ENCODE measurements at regions not wholly inside any gene's neighbourhood (a gene's known extent, or its start where the extent isn't known, plus 50 kb on each side); places are given as distances from the start of the nearest gene placed in this dataset.

GRCh38 chr6:43862925-43863324 is 92.9 kb downstream of the VEGFA start:
- in situ Hi-C loops (cut with HindIII; ENCODE audit: low sequenced_read_pairs): no loop called here

GRCh38 chr6:43861212-43861894 is 91.3 kb downstream of the VEGFA start:
- in situ Hi-C loops (cut with HindIII; ENCODE audit: low sequenced_read_pairs): no loop called here

- in situ Hi-C loops (cut with HindIII; ENCODE audit: low sequenced_read_pairs): no loop called here
These were observed 90.3 kb downstream of the VEGFA start for GRCh38 chr6:43860285-43860684.

GRCh38 chr6:43859213-43859612 is 89.2 kb downstream of the VEGFA start:
- in situ Hi-C loops (cut with HindIII; ENCODE audit: low sequenced_read_pairs): no loop called here

- in situ Hi-C loops (cut with HindIII; ENCODE audit: low sequenced_read_pairs): no loop called here
These were observed 88.4 kb downstream of the VEGFA start for GRCh38 chr6:43858161-43859153.

GRCh38 chr6:43856005-43856765 is 86.2 kb downstream of the VEGFA start:
- in situ Hi-C loops (cut with HindIII; ENCODE audit: low sequenced_read_pairs): no loop called here

GRCh38 chr6:43855247-43855646 is 85.2 kb downstream of the VEGFA start:
- in situ Hi-C loops (cut with HindIII; ENCODE audit: low sequenced_read_pairs): no loop called here

GRCh38 chr6:43853066-43853650 is 83.1 kb downstream of the VEGFA start:
- in situ Hi-C loops (cut with HindIII; ENCODE audit: low sequenced_read_pairs): no loop called here

- in situ Hi-C loops (cut with HindIII; ENCODE audit: low sequenced_read_pairs): no loop called here
These were observed 82.4 kb downstream of the VEGFA start for GRCh38 chr6:43852350-43852864.

GRCh38 chr6:43851204-43851865 is 81.3 kb downstream of the VEGFA start:
- in situ Hi-C loops (cut with HindIII; ENCODE audit: low sequenced_read_pairs): no loop called here

GRCh38 chr6:43850314-43851203 is 80.5 kb downstream of the VEGFA start:
- in situ Hi-C loops (cut with HindIII; ENCODE audit: low sequenced_read_pairs): no loop called here

GRCh38 chr6:43849844-43850243 is 79.8 kb downstream of the VEGFA start:
- in situ Hi-C loops (cut with HindIII; ENCODE audit: low sequenced_read_pairs): no loop called here

- in situ Hi-C loops (cut with HindIII; ENCODE audit: low sequenced_read_pairs): no loop called here
These were observed 78.8 kb downstream of the VEGFA start for GRCh38 chr6:43848671-43849391.

- in situ Hi-C loops (cut with HindIII; ENCODE audit: low sequenced_read_pairs): no loop called here
These were observed 78.0 kb downstream of the VEGFA start for GRCh38 chr6:43847741-43848630.

- in situ Hi-C loops (cut with HindIII; ENCODE audit: low sequenced_read_pairs): no loop called here
These were observed 76.5 kb downstream of the VEGFA start for GRCh38 chr6:43846556-43846955.

- in situ Hi-C loops (cut with HindIII; ENCODE audit: low sequenced_read_pairs): no loop called here
These were observed 75.6 kb downstream of the VEGFA start for GRCh38 chr6:43845646-43846045.

- in situ Hi-C loops (cut with HindIII; ENCODE audit: low sequenced_read_pairs): no loop called here
These were observed 73.7 kb downstream of the VEGFA start for GRCh38 chr6:43843669-43844171.
